Mucosa of stomach (tissue), 1 donor: ENCODE measurements at regions not wholly inside any gene's neighbourhood (a gene's known extent, or its start where the extent isn't known, plus 50 kb on each side); places are given as distances from the start of the nearest gene placed in this dataset.
"Not testable (repeated sequence)": the region's sequence is repeated elsewhere in the genome, so short reads cannot be mapped to it uniquely, and the experiment has no call there.

Experiments used
- H3K27me3 ChIP-seq: one replicate; pipeline ENCODE4 v1.7.0; 2013; ENCODE audit warnings: mild to moderate bottlenecking, low read length; ENCODE audit not compliant: control insufficient read depth, insufficient read depth
- H3K36me3 ChIP-seq: one replicate; pipeline ENCODE4 v1.7.0; 2013; ENCODE audit warnings: low read length; ENCODE audit not compliant: control insufficient read depth, insufficient read depth
- H3K4me1 ChIP-seq: one replicate; pipeline ENCODE4 v1.7.0; 2013; ENCODE audit warnings: mild to moderate bottlenecking, low read length; ENCODE audit not compliant: control insufficient read depth, insufficient read depth
- H3K4me3 ChIP-seq: one replicate; pipeline ENCODE4 v1.7.0; 2013; ENCODE audit warnings: low read length
- H3K9ac ChIP-seq: one replicate; pipeline ENCODE4 v1.7.0; 2013; ENCODE audit warnings: mild to moderate bottlenecking, low read length, moderate library complexity
- H3K9me3 ChIP-seq: one replicate; pipeline ENCODE4 v1.7.0; 2013; ENCODE audit warnings: mild to moderate bottlenecking, low read length, moderate library complexity; ENCODE audit not compliant: control insufficient read depth
- donor health status: Pancreatic carcinoma.

- Histone ChIP-seq H3K9ac (no peak overlapping the region), H3K36me3 (no peaks in the 10 kb centered on the region)
Observed at GRCh38 chr3:177364236-177364635, 167.0 kb upstream of the TBL1XR1 start.

GRCh38 chr3:177365294-177365693 lies 168.0 kb upstream of the TBL1XR1 start:
- not testable (repeated sequence) for H3K4me3 ChIP-seq, H3K36me3 ChIP-seq, H3K9ac ChIP-seq, H3K27me3 ChIP-seq, H3K9me3 ChIP-seq
- peaks cover 23% of the 10 kb centered on the region for H3K4me1 ChIP-seq

More at GRCh38 chr3:177364236-177364635, 167.0 kb upstream of the TBL1XR1 start:
- Histone ChIP-seq H3K4me3 (no peak overlapping the region), H3K9me3 (no peaks in the 10 kb centered on the region), H3K4me1 (peaks cover 28% of the 10 kb centered on the region), H3K27me3 (no peaks in the 10 kb centered on the region)

- no peak overlapping the region for H3K4me3 ChIP-seq
- H3K27me3 ChIP-seq: no peaks in the 10 kb centered on the region
- peaks cover 11% of the 10 kb centered on the region for H3K4me1 ChIP-seq
- no peaks in the 10 kb centered on the region for H3K9me3 ChIP-seq
- H3K9ac ChIP-seq: no peak overlapping the region
- H3K36me3 ChIP-seq: no peaks in the 10 kb centered on the region
Observed at GRCh38 chr3:177367788-177368187, 170.5 kb upstream of the TBL1XR1 start.

- H3K4me1 ChIP-seq: peaks cover 8% of the 10 kb centered on the region
- H3K27me3 ChIP-seq: no peaks in the 10 kb centered on the region
- H3K4me3 ChIP-seq: no peak overlapping the region
- H3K9ac ChIP-seq: no peak overlapping the region
- H3K9me3 ChIP-seq: no peaks in the 10 kb centered on the region
- no peaks in the 10 kb centered on the region for H3K36me3 ChIP-seq
Observed at GRCh38 chr3:177370246-177370822, 173.1 kb upstream of the TBL1XR1 start.

- Histone ChIP-seq H3K4me3 (no peak overlapping the region), H3K36me3 (no peaks in the 10 kb centered on the region), H3K27me3 (no peaks in the 10 kb centered on the region), H3K4me1 (peaks cover 8% of the 10 kb centered on the region), H3K9ac (no peak overlapping the region), H3K9me3 (no peaks in the 10 kb centered on the region)
Observed at GRCh38 chr3:177371146-177371545, 173.9 kb upstream of the TBL1XR1 start.

GRCh38 chr3:177371888-177372287 lies 174.6 kb upstream of the TBL1XR1 start:
- Histone ChIP-seq H3K36me3 (no peaks in the 10 kb centered on the region), H3K9ac (no peak overlapping the region), H3K4me1 (peaks cover 8% of the 10 kb centered on the region), H3K9me3 (no peaks in the 10 kb centered on the region), H3K27me3 (no peaks in the 10 kb centered on the region), H3K4me3 (no peak overlapping the region)

- Histone ChIP-seq H3K4me3 (no peak overlapping the region), H3K9ac (no peak overlapping the region), H3K4me1 (peaks cover 8% of the 10 kb centered on the region), H3K36me3 (no peaks in the 10 kb centered on the region), H3K9me3 (no peaks in the 10 kb centered on the region), H3K27me3 (no peaks in the 10 kb centered on the region)
Observed at GRCh38 chr3:177374323-177374722, 177.0 kb upstream of the TBL1XR1 start.

GRCh38 chr3:177375316-177375715 lies 178.0 kb upstream of the TBL1XR1 start:
- Histone ChIP-seq H3K27me3 (no peaks in the 10 kb centered on the region), H3K9ac (no peak overlapping the region), H3K4me1 (peaks cover 8% of the 10 kb centered on the region), H3K4me3 (no peak overlapping the region), H3K36me3 (no peaks in the 10 kb centered on the region), H3K9me3 (no peaks in the 10 kb centered on the region)

GRCh38 chr3:177377166-177377565 lies 179.9 kb upstream of the TBL1XR1 start:
- Histone ChIP-seq H3K27me3 (no peaks in the 10 kb centered on the region), H3K9me3 (no peaks in the 10 kb centered on the region), H3K36me3 (no peaks in the 10 kb centered on the region), H3K4me1 (peaks cover 2% of the 10 kb centered on the region), H3K9ac (no peak overlapping the region), H3K4me3 (no peak overlapping the region)

- no peak overlapping the region for H3K9ac ChIP-seq
- no peak overlapping the region for H3K4me3 ChIP-seq
- H3K27me3 ChIP-seq: no peaks in the 10 kb centered on the region
- H3K9me3 ChIP-seq: no peaks in the 10 kb centered on the region
- H3K4me1 ChIP-seq: no peaks in the 10 kb centered on the region
- no peaks in the 10 kb centered on the region for H3K36me3 ChIP-seq
Observed at GRCh38 chr3:177378168-177378567, 180.9 kb upstream of the TBL1XR1 start.

GRCh38 chr3:177379045-177379444 lies 181.8 kb upstream of the TBL1XR1 start:
- Histone ChIP-seq H3K4me1 (no peaks in the 10 kb centered on the region), H3K4me3 (no peak overlapping the region), H3K36me3 (no peaks in the 10 kb centered on the region), H3K9me3 (no peaks in the 10 kb centered on the region), H3K9ac (no peak overlapping the region), H3K27me3 (no peaks in the 10 kb centered on the region)

GRCh38 chr3:177381070-177381469 lies 183.8 kb upstream of the TBL1XR1 start:
- H3K36me3 ChIP-seq: no peaks in the 10 kb centered on the region

GRCh38 chr3:177382944-177383343 lies 185.7 kb upstream of the TBL1XR1 start:
- no peak overlapping the region for H3K9ac ChIP-seq
- H3K9me3 ChIP-seq: no peaks in the 10 kb centered on the region
- H3K4me3 ChIP-seq: no peak overlapping the region
- H3K4me1 ChIP-seq: no peaks in the 10 kb centered on the region
- H3K36me3 ChIP-seq: no peaks in the 10 kb centered on the region
- no peaks in the 10 kb centered on the region for H3K27me3 ChIP-seq

More at GRCh38 chr3:177381070-177381469, 183.8 kb upstream of the TBL1XR1 start:
- Histone ChIP-seq H3K9ac (no peak overlapping the region), H3K9me3 (no peaks in the 10 kb centered on the region), H3K27me3 (no peaks in the 10 kb centered on the region), H3K4me1 (no peaks in the 10 kb centered on the region), H3K4me3 (no peak overlapping the region)
